Smooth muscle cell (in vitro differentiated cells): ENCODE measurements at regions not wholly inside any gene's neighbourhood (a gene's known extent, or its start where the extent isn't known, plus 50 kb on each side); places are given as distances from the start of the nearest gene placed in this dataset.

ENCODE experiments used
- DNase-seq: peaks from one replicate; lab custom pipeline; 2025; ENCODE audit not compliant: unreplicated experiment; lab: John Stamatoyannopoulos, UW
- H2AFZ ChIP-seq: fragments of 200-600 bp; sonication (generic); 2 replicates; pipeline ENCODE4 v1.6.0; 2016; ENCODE audit warnings: antibody characterized with exemption, low read depth, mild to moderate bottlenecking
- H3F3A ChIP-seq: fragments of 200-600 bp; sonication (generic); 2 replicates; pipeline ENCODE4 v1.6.0; 2017; ENCODE audit warnings: antibody characterized with exemption, low read depth
- H3K27ac ChIP-seq: fragments of 200-600 bp; sonication (generic); 2 replicates; pipeline ENCODE4 v1.5.1; 2016; ENCODE audit warnings: low read depth, mild to moderate bottlenecking
- H3K27me3 ChIP-seq: fragments of 200-600 bp; sonication (generic); 2 replicates; pipeline ENCODE4 v1.6.1; 2016; ENCODE audit warnings: low read depth, mild to moderate bottlenecking
- H3K36me3 ChIP-seq: fragments of 200-600 bp; sonication (generic); 2 replicates; pipeline ENCODE4 v1.5.1; 2016; ENCODE audit warnings: low read depth
- H3K4me1 ChIP-seq: fragments of 200-600 bp; sonication (generic); 2 replicates; pipeline ENCODE4 v1.5.1; 2016; ENCODE audit warnings: low read depth
- H3K4me2 ChIP-seq: fragments of 200-600 bp; sonication (generic); 2 replicates; pipeline ENCODE4 v1.6.0; 2016; ENCODE audit warnings: mild to moderate bottlenecking
- H3K4me3 ChIP-seq: fragments of 200-600 bp; sonication (generic); 2 replicates; pipeline ENCODE4 v1.5.1; 2016; ENCODE audit warnings: mild to moderate bottlenecking
- H3K79me2 ChIP-seq: fragments of 200-600 bp; sonication (generic); 2 replicates; pipeline ENCODE4 v1.6.0; 2016; ENCODE audit warnings: low read depth, mild to moderate bottlenecking
- H3K9ac ChIP-seq: fragments of 200-600 bp; sonication (generic); 2 replicates; pipeline ENCODE4 v1.6.0; 2016; ENCODE audit warnings: low read depth
- H3K9me3 ChIP-seq: fragments of 200-600 bp; sonication (generic); replicated peaks from 2 replicates; pipeline ENCODE4 v1.5.1; 2016; ENCODE audit warnings: low read depth
- H4K20me1 ChIP-seq: fragments of 200-600 bp; sonication (generic); 2 replicates; pipeline ENCODE4 v1.6.0; 2016; ENCODE audit warnings: low read depth
- WGBS: methylation state at CpG from one replicate; pipeline ENCODE4 v1.1.7; 2016; ENCODE audit warnings: low lambda C conversion rate; 5-methylcytosine and 5-hydroxymethylcytosine counted together
- TF ChIP-seq, protein P1 (sequence below): fragments of 200-600 bp; sonication (generic); IDR thresholded peaks from 2 replicates; pipeline ENCODE4 v1.5.1; 2017; ENCODE audit warnings: borderline replicate concordance, mild to moderate bottlenecking, antibody characterized with exemption; ENCODE audit not compliant: insufficient read depth, poor library complexity, severe bottlenecking

DNA sequence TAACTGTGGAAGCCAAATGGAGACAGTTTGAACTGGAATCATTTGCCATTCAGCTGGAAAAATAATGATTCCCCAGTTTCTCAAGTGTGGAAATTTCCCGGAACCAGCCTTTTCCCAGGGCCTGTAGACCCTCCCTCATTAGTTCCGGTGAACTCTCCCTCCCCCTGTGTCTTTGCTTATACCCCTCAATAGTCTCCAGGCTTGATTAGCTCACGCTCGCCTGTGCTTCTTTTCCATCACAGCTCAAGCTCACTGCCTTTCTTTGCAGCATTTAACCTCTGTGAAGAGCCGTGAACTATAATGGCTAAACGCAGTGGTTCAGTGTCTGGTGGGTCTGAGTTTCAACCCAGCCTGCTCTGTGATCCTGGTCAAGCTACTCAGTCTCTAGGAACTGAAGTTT lies 690.8 kb downstream of the INHBA start:
- Histone ChIP-seq H3K79me2 (no peaks in the 10 kb centered on the region), H3K4me2 (no peak overlapping the region), H2AFZ (no peak overlapping the region), H4K20me1 (no peaks in the 10 kb centered on the region), H3K4me3 (no peak overlapping the region), H3K9me3 (no peaks in the 10 kb centered on the region), H3K36me3 (no peaks in the 10 kb centered on the region), H3F3A (peaks cover 3% of the 10 kb centered on the region), H3K4me1 (no peaks in the 10 kb centered on the region), H3K27ac (no peak overlapping the region), H3K27me3 (no peaks in the 10 kb centered on the region), H3K9ac (no peak overlapping the region)
- TF ChIP-seq, protein P1, sequence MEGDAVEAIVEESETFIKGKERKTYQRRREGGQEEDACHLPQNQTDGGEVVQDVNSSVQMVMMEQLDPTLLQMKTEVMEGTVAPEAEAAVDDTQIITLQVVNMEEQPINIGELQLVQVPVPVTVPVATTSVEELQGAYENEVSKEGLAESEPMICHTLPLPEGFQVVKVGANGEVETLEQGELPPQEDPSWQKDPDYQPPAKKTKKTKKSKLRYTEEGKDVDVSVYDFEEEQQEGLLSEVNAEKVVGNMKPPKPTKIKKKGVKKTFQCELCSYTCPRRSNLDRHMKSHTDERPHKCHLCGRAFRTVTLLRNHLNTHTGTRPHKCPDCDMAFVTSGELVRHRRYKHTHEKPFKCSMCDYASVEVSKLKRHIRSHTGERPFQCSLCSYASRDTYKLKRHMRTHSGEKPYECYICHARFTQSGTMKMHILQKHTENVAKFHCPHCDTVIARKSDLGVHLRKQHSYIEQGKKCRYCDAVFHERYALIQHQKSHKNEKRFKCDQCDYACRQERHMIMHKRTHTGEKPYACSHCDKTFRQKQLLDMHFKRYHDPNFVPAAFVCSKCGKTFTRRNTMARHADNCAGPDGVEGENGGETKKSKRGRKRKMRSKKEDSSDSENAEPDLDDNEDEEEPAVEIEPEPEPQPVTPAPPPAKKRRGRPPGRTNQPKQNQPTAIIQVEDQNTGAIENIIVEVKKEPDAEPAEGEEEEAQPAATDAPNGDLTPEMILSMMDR = no peak
- WGBS = 92% methylated on average over 6 of the region's 6 CpGs
- no peak for DNase-seq

GRCh38 chr7:41010967-41011366 lies 691.9 kb downstream of the INHBA start:
- no peaks in the 10 kb centered on the region for H4K20me1 ChIP-seq
- no peak overlapping the region for H3K4me3 ChIP-seq
- no peak for DNase-seq
- no peaks in the 10 kb centered on the region for H3K27me3 ChIP-seq
- no peaks in the 10 kb centered on the region for H3K9me3 ChIP-seq
- WGBS = 81% methylated on average over 4 of the region's 4 CpGs
- no peaks in the 10 kb centered on the region for H3K79me2 ChIP-seq
- H3K27ac ChIP-seq = no peak overlapping the region
- no peaks in the 10 kb centered on the region for H3K4me1 ChIP-seq
- peaks cover 3% of the 10 kb centered on the region for H3F3A ChIP-seq
- no peak overlapping the region for H2AFZ ChIP-seq
- no peak overlapping the region for H3K4me2 ChIP-seq
- TF ChIP-seq, protein P1 = no peak
- no peak overlapping the region for H3K9ac ChIP-seq
- no peaks in the 10 kb centered on the region for H3K36me3 ChIP-seq

GRCh38 chr7:41010418-41010817 lies 692.5 kb downstream of the INHBA start:
- Histone ChIP-seq H3F3A (peaks cover 3% of the 10 kb centered on the region), H3K4me2 (no peak overlapping the region), H4K20me1 (no peaks in the 10 kb centered on the region), H3K27ac (no peak overlapping the region), H3K79me2 (no peaks in the 10 kb centered on the region), H3K9ac (no peak overlapping the region), H3K4me1 (no peaks in the 10 kb centered on the region), H2AFZ (no peak overlapping the region), H3K27me3 (no peaks in the 10 kb centered on the region), H3K4me3 (no peak overlapping the region), H3K36me3 (no peaks in the 10 kb centered on the region), H3K9me3 (no peaks in the 10 kb centered on the region)
- no peak for DNase-seq
- 94% methylated on average over 3 of the region's 3 CpGs for WGBS
- TF ChIP-seq, protein P1 = no peak

- Histone ChIP-seq H3K4me1 (no peaks in the 10 kb centered on the region), H2AFZ (no peak overlapping the region), H3K9me3 (no peaks in the 10 kb centered on the region), H3K9ac (no peak overlapping the region), H3K79me2 (no peaks in the 10 kb centered on the region), H3K4me3 (no peak overlapping the region), H3K4me2 (no peak overlapping the region), H3K27me3 (no peaks in the 10 kb centered on the region), H3K27ac (no peak overlapping the region), H4K20me1 (no peaks in the 10 kb centered on the region), H3F3A (peaks cover 3% of the 10 kb centered on the region), H3K36me3 (no peaks in the 10 kb centered on the region)
- TF ChIP-seq, protein P1 = no peak
- WGBS = 94% methylated on average over 3 of the region's 3 CpGs
- no peak for DNase-seq
These were observed 695.1 kb downstream of the INHBA start for GRCh38 chr7:41007811-41008210.
